K562 (cell line): ENCODE measurements at regions not wholly inside any gene's neighbourhood (a gene's known extent, or its start where the extent isn't known, plus 50 kb on each side); places are given as distances from the start of the nearest gene placed in this dataset.

Source experiments
- NONO ChIP-seq, 2 experiments: fragments of 200-400 bp in 1 of 2; fragments of 450-650 bp in 1 of 2; formaldehyde crosslinking in 1 of 2; IDR thresholded peaks; 2 replicates each; pipeline ENCODE4 v1.6.1; 2017; ENCODE audit warnings: low read depth in 2 of 2, mild to moderate bottlenecking in 2 of 2, moderate library complexity in 2 of 2, low read length in 1 of 2
- YY1 ChIP-seq, 3 experiments: IDR thresholded peaks; 2 replicates each; pipeline ENCODE4 v1.6.1; 2011; ENCODE audit warnings: low read length in 2 of 3, mild to moderate bottlenecking in 2 of 3, moderate library complexity in 2 of 3, borderline replicate concordance in 1 of 3, control low read depth in 1 of 3, low read depth in 1 of 3; ENCODE audit not compliant: insufficient read depth in 3 of 3, insufficient replicate concordance in 2 of 3, control insufficient read depth in 1 of 3, insufficient read length in 1 of 3; ENCODE audit errors: extremely low read depth in 1 of 3
- ZNF408 ChIP-seq: fragments of 250-450 bp; sonication (Bioruptor Pico); IDR thresholded peaks from 2 replicates; pipeline ENCODE4 v1.4.0; 2020; ENCODE audit warnings: low read depth, mild to moderate bottlenecking, moderate library complexity
- ZNF644 ChIP-seq: fragments of 200-800 bp; sonication (Bioruptor generic); IDR thresholded peaks from 2 replicates; pipeline ENCODE4 v1.6.1; 2016; ENCODE audit warnings: low read depth, missing genetic modification characterization, missing compliant biosample characterization

DNA sequence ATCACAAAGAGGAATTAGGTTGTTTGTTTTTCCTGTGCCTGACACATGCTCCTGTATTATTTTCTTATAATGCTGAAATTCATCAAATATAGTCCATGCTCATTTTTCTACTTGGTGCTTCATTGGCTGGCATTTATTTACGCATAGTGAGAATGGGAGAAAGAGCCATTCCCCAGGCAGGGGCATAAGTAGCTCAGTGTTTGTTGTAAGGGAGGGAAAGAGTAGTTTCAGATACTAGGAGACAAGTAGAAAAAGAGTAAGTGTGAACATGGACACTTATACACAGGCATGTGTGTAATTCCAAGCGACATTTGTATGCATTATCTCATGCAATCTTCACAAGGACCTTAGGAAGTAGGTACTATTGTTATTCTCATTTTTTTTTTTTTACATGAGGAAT lies 111.9 kb upstream of the UGP2 start:
- TF ChIP-seq ZNF408 (CRISPR knock-in tag) (no peak), ZNF644 (no peak), YY1 (IDR thresholded peaks at IDR 0.05; ENCODE audit: borderline replicate concordance in 1 of 3, control insufficient read depth in 1 of 3, extremely low read depth in 1 of 3, insufficient read depth in 3 of 3, insufficient read length in 1 of 3, insufficient replicate concordance in 2 of 3, low read depth in 1 of 3, low read length in 2 of 3) (no peak), NONO (IDR thresholded peaks at IDR 0.05; ENCODE audit: low read depth in 2 of 2, low read length in 1 of 2) (no peak)
